LNCAP (cell line): ENCODE measurements at regions not wholly inside any gene's neighbourhood (a gene's known extent, or its start where the extent isn't known, plus 50 kb on each side); places are given as distances from the start of the nearest gene placed in this dataset.

ENCODE experiments used
- CTCF ChIP-seq: fragments of 450-650 bp; IDR thresholded peaks from 2 replicates; pipeline ENCODE4 v1.5.1; 2017; ENCODE audit warnings: mild to moderate bottlenecking

GRCh38 chrX:109281483-109282275 is 200.2 kb downstream of the GUCY2F start:
- no peak for TF ChIP-seq CTCF

GRCh38 chrX:109274806-109275205 is 207.1 kb downstream of the GUCY2F start:
- TF ChIP-seq CTCF: no peak

GRCh38 chrX:109270580-109271484 is 211.1 kb downstream of the GUCY2F start:
- TF ChIP-seq CTCF: no peak

- TF ChIP-seq CTCF: no peak
Measured at GRCh38 chrX:109268340-109268739, 213.5 kb downstream of the GUCY2F start.

- no peak for TF ChIP-seq CTCF
Measured at GRCh38 chrX:109266034-109266433, 215.9 kb downstream of the GUCY2F start.

- no peak for TF ChIP-seq CTCF
Measured at GRCh38 chrX:109264878-109265277, 217.0 kb downstream of the GUCY2F start.

GRCh38 chrX:109261279-109261678 is 220.6 kb downstream of the GUCY2F start:
- no peak for TF ChIP-seq CTCF
